Endothelial cell of umbilical vein (primary cell): ENCODE measurements at regions not wholly inside any gene's neighbourhood (a gene's known extent, or its start where the extent isn't known, plus 50 kb on each side); places are given as distances from the start of the nearest gene placed in this dataset.

Experiments
- BruUV-seq: library from RNA; stranded (reverse); fragments of 400-500 nt; replicated peaks from 2 replicates; lab custom pipeline; 2021; lab: Mats Ljungman, UMichigan
- CTCF ChIA-PET: fragments of 300-600, 350-600 bp; sonication (Branson Sonifier 250); formaldehyde crosslinking; loops from one replicate; lab custom pipeline; 2021; ENCODE audit warnings: antibody characterized with exemption, inconsistent platforms; lab: Charles Lee
- POLR2A ChIA-PET: fragments of 300-600, 350-600 bp; sonication (Branson Sonifier 250); formaldehyde crosslinking; loops from one replicate; lab custom pipeline; 2021; ENCODE audit warnings: antibody characterized with exemption, inconsistent platforms; lab: Charles Lee
- DNase-seq: peaks from one replicate; pipeline ENCODE4 v3.0.0-alpha.2; 2011; ENCODE audit warnings: low read depth, low spot score
- FAIRE-seq: peaks from 2 replicates; lab custom pipeline; 2011; peaks lifted over from hg19 to GRCh38; lab: Jason Lieb, UNC
- H2AFZ ChIP-seq: 2 replicates; pipeline ENCODE4 v1.6.0; 2012; ENCODE audit warnings: low read depth, low read length, control low read depth, inconsistent platforms
- H3K27ac ChIP-seq: 2 replicates; pipeline ENCODE4 v1.5.1; 2011; ENCODE audit warnings: low read depth, mild to moderate bottlenecking, control low read depth, low read length, moderate library complexity; ENCODE audit not compliant: insufficient read depth
- H3K27me3 ChIP-seq, 2 experiments: 2 replicates each; pipeline versions ENCODE4 v1.6.0 to v1.6.1; 2011; ENCODE audit warnings: low read length in 2 of 2, mixed read lengths in 1 of 2; ENCODE audit not compliant: control insufficient read depth in 2 of 2, insufficient read depth in 2 of 2
- H3K36me3 ChIP-seq, 2 experiments: 2 replicates in 1 of 2; 3 replicates in 1 of 2; pipeline ENCODE4 v1.5.1; 2011; ENCODE audit warnings: low read length in 2 of 2, mild to moderate bottlenecking in 1 of 2, moderate library complexity in 1 of 2; ENCODE audit not compliant: control insufficient read depth in 2 of 2, insufficient read depth in 2 of 2; ENCODE audit errors: extremely low read depth in 1 of 2
- H3K4me1 ChIP-seq: 3 replicates; pipeline ENCODE4 v1.5.1; 2011; ENCODE audit warnings: mild to moderate bottlenecking, low read length; ENCODE audit not compliant: control insufficient read depth, insufficient read depth; ENCODE audit errors: extremely low read depth
- H3K4me2 ChIP-seq: 2 replicates; pipeline ENCODE4 v1.6.1; 2011; ENCODE audit warnings: low read length, control low read depth, mixed read lengths; ENCODE audit not compliant: insufficient read depth
- H3K4me3 ChIP-seq, 3 experiments: fragments of 200-600 bp in 1 of 3; sonication (generic), shearing (Covaris generic) in 1 of 3; replicated peaks in 1 of 3; 2 replicates each; pipeline ENCODE4 v1.5.1; 2011 to 2016; ENCODE audit warnings: control low read depth in 3 of 3, low read length in 3 of 3, mild to moderate bottlenecking in 2 of 3, inconsistent platforms in 1 of 3, low read depth in 1 of 3, moderate library complexity in 1 of 3; ENCODE audit not compliant: insufficient read depth in 1 of 3
- H3K79me2 ChIP-seq: 2 replicates; pipeline ENCODE4 v1.6.0; 2012; ENCODE audit warnings: low read length, inconsistent platforms; ENCODE audit not compliant: control insufficient read depth, insufficient read depth
- H3K9ac ChIP-seq: replicated peaks from 2 replicates; pipeline ENCODE3; 2011; ENCODE audit warnings: low read length, control low read depth; ENCODE audit not compliant: insufficient read depth; ENCODE audit errors: extremely low read depth
- H3K9me1 ChIP-seq: replicated peaks from 3 replicates; pipeline ENCODE4 v1.6.0; 2011; ENCODE audit warnings: mild to moderate bottlenecking, low read length; ENCODE audit not compliant: control insufficient read depth, insufficient read depth; ENCODE audit errors: extremely low read depth
- H3K9me3 ChIP-seq: replicated peaks from 2 replicates; pipeline ENCODE4 v1.5.1; 2012; ENCODE audit warnings: low read length, inconsistent platforms; ENCODE audit not compliant: control insufficient read depth, insufficient read depth
- H4K20me1 ChIP-seq: replicated peaks from 2 replicates; pipeline ENCODE3; 2011; ENCODE audit warnings: mild to moderate bottlenecking, low read length; ENCODE audit not compliant: control insufficient read depth, insufficient read depth; ENCODE audit errors: extremely low read depth
- EZH2 ChIP-seq: IDR thresholded peaks from 2 replicates; pipeline ENCODE4 v1.6.1; 2012; ENCODE audit warnings: borderline replicate concordance, low read depth, mild to moderate bottlenecking, moderate library complexity, low read length, inconsistent platforms; ENCODE audit not compliant: severe bottlenecking
- FOS ChIP-seq: IDR thresholded peaks from 2 replicates; pipeline ENCODE4 v1.6.1; 2011; ENCODE audit warnings: mild to moderate bottlenecking, low read length, moderate library complexity, borderline replicate concordance; ENCODE audit not compliant: insufficient read depth
- GATA2 ChIP-seq: IDR thresholded peaks from 2 replicates; pipeline ENCODE4 v1.7.0; 2011; ENCODE audit warnings: low read depth, mild to moderate bottlenecking, moderate library complexity, mixed read lengths, low read length; ENCODE audit not compliant: insufficient read length, insufficient read depth
- JUN ChIP-seq: IDR thresholded peaks from 2 replicates; pipeline ENCODE4 v1.6.1; 2011; ENCODE audit warnings: borderline replicate concordance, low read depth; ENCODE audit not compliant: insufficient read length, insufficient read depth
- MYC ChIP-seq: IDR thresholded peaks from one replicate; pipeline ENCODE4 v1.6.1; 2011; ENCODE audit warnings: mild to moderate bottlenecking, low read depth, low read length
- POLR2A ChIP-seq: IDR thresholded peaks from 2 replicates; pipeline ENCODE4 v1.6.1; 2012; ENCODE audit warnings: low read depth, mild to moderate bottlenecking, control low read depth, low read length
- POLR2AphosphoS5 ChIP-seq: IDR thresholded peaks from 2 replicates; pipeline ENCODE4 v1.6.1; 2012; ENCODE audit warnings: low read depth, mild to moderate bottlenecking, control low read depth, low read length, moderate library complexity; ENCODE audit not compliant: insufficient read depth
- dilution Hi-C: fragments of 300-500 bp; cut with MboI; formaldehyde crosslinking; loops from one replicate; pipeline ENCODE4 v1.15.0; 2019; ENCODE audit warnings: low sequenced_read_pairs; ENCODE audit not compliant: extremely low pct_ligation_motif_present
- intact Hi-C: fragments of 100-400 bp; cut with micrococcal nuclease; formaldehyde crosslinking; loops from one replicate; pipeline ENCODE4 v1.10.0; 2022
- TF ChIP-seq, protein P1 (sequence below), 2 donors: IDR thresholded peaks; 1 replicate in 1 of 2; 2 replicates in 1 of 2; pipeline ENCODE4 v1.5.1; 2011; ENCODE audit warnings: low read length in 2 of 2, mild to moderate bottlenecking in 2 of 2, moderate library complexity in 2 of 2, control low read depth in 1 of 2, inconsistent platforms in 1 of 2, low read depth in 1 of 2; ENCODE audit not compliant: insufficient read depth in 1 of 2; ENCODE audit errors: extremely low read depth in 1 of 2
- TF ChIP-seq, protein P2 (sequence below): IDR thresholded peaks from 2 replicates; pipeline ENCODE4 v1.6.1; 2011; ENCODE audit not compliant: insufficient read depth, insufficient read length

DNA sequence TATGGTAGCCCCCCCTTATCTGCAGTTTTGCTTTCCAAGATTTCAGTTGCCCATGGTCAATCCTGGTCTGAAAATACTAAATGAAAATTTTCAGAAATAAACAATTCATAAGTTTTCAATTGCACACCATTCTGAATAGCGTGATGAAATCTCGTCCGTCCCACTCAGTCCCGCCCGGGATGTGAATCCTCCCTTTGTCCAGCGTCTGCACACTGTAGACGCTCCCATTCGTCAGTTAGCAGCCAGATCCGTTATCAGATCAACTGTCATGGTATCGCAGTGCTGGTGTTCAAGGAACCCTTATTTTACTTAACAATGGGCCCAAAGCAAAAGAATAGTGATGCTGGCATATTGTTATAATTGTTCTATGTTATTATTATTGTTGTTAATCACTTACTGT, 98.6 kb downstream of the TMEM215 start:
- FAIRE-seq (no peak), DNase-seq (no peak)
- Histone ChIP-seq H3K79me2 (no peaks in the 10 kb centered on the region), H3K9ac (no peak overlapping the region), H3K36me3 (no peaks in the 10 kb centered on the region), H3K9me1 (no peaks in the 10 kb centered on the region), H3K27ac (no peak overlapping the region), H4K20me1 (no peaks in the 10 kb centered on the region), H3K27me3 (no peaks in the 10 kb centered on the region), H3K4me3 (no peak overlapping the region), H3K4me1 (no peaks in the 10 kb centered on the region), H3K9me3 (no peaks in the 10 kb centered on the region), H2AFZ (no peak overlapping the region), H3K4me2 (no peak overlapping the region)
- dilution Hi-C loops, result no loop called here
- BruUV-seq, result no TSS peak
- intact Hi-C loops, result no loop called here
- TF ChIP-seq POLR2AphosphoS5 (no peak), FOS (no peak), JUN (no peak), GATA2 (no peak), EZH2 (no peak), POLR2A (no peak), MYC (no peak)
- TF ChIP-seq, protein P1, sequence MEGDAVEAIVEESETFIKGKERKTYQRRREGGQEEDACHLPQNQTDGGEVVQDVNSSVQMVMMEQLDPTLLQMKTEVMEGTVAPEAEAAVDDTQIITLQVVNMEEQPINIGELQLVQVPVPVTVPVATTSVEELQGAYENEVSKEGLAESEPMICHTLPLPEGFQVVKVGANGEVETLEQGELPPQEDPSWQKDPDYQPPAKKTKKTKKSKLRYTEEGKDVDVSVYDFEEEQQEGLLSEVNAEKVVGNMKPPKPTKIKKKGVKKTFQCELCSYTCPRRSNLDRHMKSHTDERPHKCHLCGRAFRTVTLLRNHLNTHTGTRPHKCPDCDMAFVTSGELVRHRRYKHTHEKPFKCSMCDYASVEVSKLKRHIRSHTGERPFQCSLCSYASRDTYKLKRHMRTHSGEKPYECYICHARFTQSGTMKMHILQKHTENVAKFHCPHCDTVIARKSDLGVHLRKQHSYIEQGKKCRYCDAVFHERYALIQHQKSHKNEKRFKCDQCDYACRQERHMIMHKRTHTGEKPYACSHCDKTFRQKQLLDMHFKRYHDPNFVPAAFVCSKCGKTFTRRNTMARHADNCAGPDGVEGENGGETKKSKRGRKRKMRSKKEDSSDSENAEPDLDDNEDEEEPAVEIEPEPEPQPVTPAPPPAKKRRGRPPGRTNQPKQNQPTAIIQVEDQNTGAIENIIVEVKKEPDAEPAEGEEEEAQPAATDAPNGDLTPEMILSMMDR (IDR thresholded peaks at IDR 0.05; ENCODE audit: extremely low read depth in 1 of 2, insufficient read depth in 1 of 2, low read depth in 1 of 2, low read length in 2 of 2), result no peak
- TF ChIP-seq, protein P2, sequence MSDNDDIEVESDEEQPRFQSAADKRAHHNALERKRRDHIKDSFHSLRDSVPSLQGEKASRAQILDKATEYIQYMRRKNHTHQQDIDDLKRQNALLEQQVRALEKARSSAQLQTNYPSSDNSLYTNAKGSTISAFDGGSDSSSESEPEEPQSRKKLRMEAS, result no peak
- ChIA-PET POLR2A (no interaction called here), CTCF (no interaction called here)
